HG03097 (cell line): ENCODE measurements at regions not wholly inside any gene's neighbourhood (a gene's known extent, or its start where the extent isn't known, plus 50 kb on each side); places are given as distances from the start of the nearest gene placed in this dataset.

Experiments used
- ATAC-seq: cut with Tn5 transposase; IDR thresholded peaks from one replicate; pipeline ENCODE4 v1.9.1; 2021; ENCODE audit not compliant: unreplicated experiment, low FRiP score

- peak; percentile 83 for ATAC-seq
Observed at GRCh38 chr4:146029939-146030710, 91.5 kb upstream of the ZNF827 start.

GRCh38 chr4:146029147-146029546 is 90.5 kb upstream of the ZNF827 start:
- no peak for ATAC-seq

GRCh38 chr4:146027761-146028160 is 89.1 kb upstream of the ZNF827 start:
- no peak for ATAC-seq

GRCh38 chr4:146023334-146023967 is 84.8 kb upstream of the ZNF827 start:
- ATAC-seq = peak; percentile 98

GRCh38 chr4:146022541-146022940 is 83.9 kb upstream of the ZNF827 start:
- ATAC-seq = no peak

- no peak for ATAC-seq
Observed at GRCh38 chr4:146018247-146018646, 79.6 kb upstream of the ZNF827 start.

- no peak for ATAC-seq
Observed at GRCh38 chr4:146004730-146005129, 66.1 kb upstream of the ZNF827 start.

GRCh38 chr4:145988628-145989027 is 50.0 kb upstream of the ZNF827 start:
- ATAC-seq = no peak
